Mucosa of descending colon (tissue), 3 donors: ENCODE measurements at regions not wholly inside any gene's neighbourhood (a gene's known extent, or its start where the extent isn't known, plus 50 kb on each side); places are given as distances from the start of the nearest gene placed in this dataset.

Source experiments
- ATAC-seq: fragments of 200-7000 bp; cut with Tn5 transposase; one replicate; pipeline ENCODE4 v1.9.1; 2020; ENCODE audit warnings: mild to moderate bottlenecking, moderate library complexity
- DNase-seq, 3 donors: peaks; one replicate each; pipeline ENCODE4 v3.0.0-alpha.2; 2020
- H3K36me3 ChIP-seq: fragments of 200-600 bp; one replicate; pipeline ENCODE4 v1.8.0; 2021; ENCODE audit warnings: low read depth, mild to moderate bottlenecking
- H3K4me1 ChIP-seq: fragments of 200-600 bp; one replicate; pipeline ENCODE4 v1.8.0; 2021; ENCODE audit warnings: low read depth, mild to moderate bottlenecking
- H3K4me3 ChIP-seq: fragments of 200-600 bp; one replicate; pipeline ENCODE4 v1.8.0; 2021; ENCODE audit warnings: mild to moderate bottlenecking
- H3K9me3 ChIP-seq: fragments of 200-600 bp; one replicate; pipeline ENCODE4 v1.8.0; 2021; ENCODE audit warnings: mild to moderate bottlenecking
- intact Hi-C, 2 donors: fragments of 100-400 bp; cut with DNase I in 1 of 2; cut with micrococcal nuclease in 1 of 2; formaldehyde crosslinking; loops; one replicate each; pipeline versions ENCODE4 v1.11.0 to v1.11.1; 2022; cut with DNase I, micrococcal nuclease
- TF ChIP-seq, protein P1 (sequence below): fragments of 200-600 bp; IDR thresholded peaks from one replicate; pipeline ENCODE4 v1.8.0; 2022; ENCODE audit warnings: antibody characterized with exemption, mild to moderate bottlenecking
- donor health status: DM: no; HTN: no; CAD: no; lungs with moderate emphysema.
- donor health status: DM: no; HTN: no; CAD: no.
- donor health status: DM: no; HTN: yes; CAD: no.

GRCh38 chr17:69801368-69801767 lies 273.7 kb upstream of the KCNJ16 start:
- Histone ChIP-seq H3K36me3 (no peaks in the 10 kb centered on the region), H3K4me3 (no peak overlapping the region), H3K9me3 (no peaks in the 10 kb centered on the region), H3K4me1 (no peaks in the 10 kb centered on the region)
- TF ChIP-seq, protein P1, sequence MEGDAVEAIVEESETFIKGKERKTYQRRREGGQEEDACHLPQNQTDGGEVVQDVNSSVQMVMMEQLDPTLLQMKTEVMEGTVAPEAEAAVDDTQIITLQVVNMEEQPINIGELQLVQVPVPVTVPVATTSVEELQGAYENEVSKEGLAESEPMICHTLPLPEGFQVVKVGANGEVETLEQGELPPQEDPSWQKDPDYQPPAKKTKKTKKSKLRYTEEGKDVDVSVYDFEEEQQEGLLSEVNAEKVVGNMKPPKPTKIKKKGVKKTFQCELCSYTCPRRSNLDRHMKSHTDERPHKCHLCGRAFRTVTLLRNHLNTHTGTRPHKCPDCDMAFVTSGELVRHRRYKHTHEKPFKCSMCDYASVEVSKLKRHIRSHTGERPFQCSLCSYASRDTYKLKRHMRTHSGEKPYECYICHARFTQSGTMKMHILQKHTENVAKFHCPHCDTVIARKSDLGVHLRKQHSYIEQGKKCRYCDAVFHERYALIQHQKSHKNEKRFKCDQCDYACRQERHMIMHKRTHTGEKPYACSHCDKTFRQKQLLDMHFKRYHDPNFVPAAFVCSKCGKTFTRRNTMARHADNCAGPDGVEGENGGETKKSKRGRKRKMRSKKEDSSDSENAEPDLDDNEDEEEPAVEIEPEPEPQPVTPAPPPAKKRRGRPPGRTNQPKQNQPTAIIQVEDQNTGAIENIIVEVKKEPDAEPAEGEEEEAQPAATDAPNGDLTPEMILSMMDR, result no peak
- intact Hi-C loops, result no loop called here
- ATAC-seq, result no peak
- no peak for DNase-seq

DNA sequence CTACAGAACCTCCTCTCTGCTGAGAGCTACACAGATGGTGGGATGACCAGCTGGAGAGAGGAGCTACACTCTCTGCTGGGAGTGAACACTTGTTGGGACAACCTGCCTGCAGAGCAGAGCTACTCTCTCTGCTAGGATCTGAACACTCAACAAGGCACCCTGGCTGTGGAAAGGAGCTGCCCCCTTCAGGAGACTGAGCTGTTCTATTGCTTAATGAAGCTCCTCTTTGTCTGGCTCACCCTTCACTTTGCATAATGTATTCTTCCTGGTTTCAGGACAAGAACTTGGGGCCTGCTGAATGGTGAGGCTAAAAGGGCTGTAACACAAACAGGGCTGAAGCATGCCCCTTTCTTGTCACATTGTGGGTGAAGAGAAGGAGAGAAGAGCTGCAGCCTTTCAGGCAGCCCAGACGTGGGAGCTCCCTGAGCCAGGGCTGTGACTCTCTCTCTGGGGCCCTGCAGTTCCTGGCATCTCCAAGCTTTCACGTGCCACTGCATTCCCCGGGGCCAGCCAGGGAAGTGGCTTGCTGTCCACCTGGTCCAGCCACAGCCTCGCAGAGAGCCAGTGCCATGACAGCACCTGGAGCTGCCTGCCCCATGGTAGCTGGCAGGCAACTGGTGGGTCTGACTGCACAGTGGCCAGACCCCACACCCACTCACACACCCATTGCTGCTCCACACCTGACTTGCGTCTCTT lies 272.8 kb upstream of the KCNJ16 start:
- ATAC-seq, result no peak
- intact Hi-C loops, result no loop called here
- H3K36me3 ChIP-seq, result no peaks in the 10 kb centered on the region

GRCh38 chr17:69809331-69809730 lies 265.7 kb upstream of the KCNJ16 start:
- no peak for ATAC-seq
- H3K4me1 ChIP-seq, result no peaks in the 10 kb centered on the region
- no peaks in the 10 kb centered on the region for H3K9me3 ChIP-seq
- intact Hi-C loops, result no loop called here
- H3K4me3 ChIP-seq, result no peak overlapping the region
- no peak for DNase-seq
- H3K36me3 ChIP-seq, result no peaks in the 10 kb centered on the region
- TF ChIP-seq, protein P1, result no peak

More for the DNA sequence above, 272.8 kb upstream of the KCNJ16 start:
- Histone ChIP-seq H3K9me3 (no peaks in the 10 kb centered on the region), H3K4me3 (no peak overlapping the region), H3K4me1 (no peaks in the 10 kb centered on the region)
- DNase-seq, result no peak
- TF ChIP-seq, protein P1, result no peak

DNA sequence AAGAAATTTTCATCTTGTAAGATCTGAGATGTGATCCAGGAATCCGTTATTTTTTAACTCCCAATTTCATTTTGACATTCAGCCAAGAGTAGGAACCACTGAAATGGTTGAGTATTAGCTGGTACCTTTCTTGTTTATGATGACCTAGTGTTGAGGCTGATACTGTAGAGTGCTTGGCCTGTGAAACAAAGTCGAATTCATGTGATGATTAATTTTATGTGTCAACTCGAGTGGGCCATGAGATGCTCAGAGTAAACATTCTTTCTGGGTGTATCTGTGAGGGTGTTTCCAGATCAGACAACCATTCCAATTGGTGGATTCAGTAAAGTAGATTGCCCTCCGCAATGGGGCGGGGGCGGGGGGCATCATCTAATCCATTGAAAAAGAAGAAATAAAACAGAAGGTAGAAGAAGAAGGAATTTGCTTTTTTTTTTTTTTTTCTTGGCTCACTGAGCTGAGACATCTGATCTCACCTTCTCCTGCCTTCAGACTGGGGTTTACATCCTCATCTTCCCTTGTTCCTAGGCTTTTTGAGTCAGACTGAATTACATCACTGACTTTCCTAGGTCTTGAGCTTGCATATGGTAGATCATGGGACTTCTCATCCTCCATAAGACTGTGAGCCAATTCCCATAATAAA lies 264.6 kb upstream of the KCNJ16 start:
- TF ChIP-seq, protein P1, result no peak
- ATAC-seq, result no peak

DNA sequence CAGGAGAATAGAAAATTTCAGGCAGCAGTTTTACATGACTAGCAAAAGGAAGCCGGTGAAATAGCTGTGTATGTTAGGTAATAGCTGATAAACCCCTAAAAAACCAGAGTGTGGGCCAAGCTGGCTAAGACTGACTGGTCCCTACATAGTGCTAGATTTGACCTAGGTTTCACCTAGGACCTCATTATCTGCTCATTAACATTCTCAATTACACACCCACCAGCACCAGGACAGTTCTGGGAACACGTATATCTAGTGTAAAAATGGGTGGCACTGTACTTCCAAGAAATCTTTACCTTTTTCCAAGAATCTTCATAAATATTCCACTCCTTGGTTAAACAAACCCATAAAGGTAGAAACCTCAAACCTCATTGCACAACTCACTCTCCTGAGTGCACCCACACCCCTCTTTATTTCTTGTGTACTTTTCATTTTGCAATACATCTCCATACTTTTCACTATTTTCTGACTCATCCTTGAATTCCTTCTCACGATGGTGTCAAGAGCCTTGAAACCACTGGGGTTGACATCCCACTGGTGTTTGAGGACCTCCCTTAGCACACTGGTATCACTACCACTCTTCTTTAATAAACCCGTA lies 262.7 kb upstream of the KCNJ16 start:
- Histone ChIP-seq H3K9me3 (no peaks in the 10 kb centered on the region), H3K4me1 (no peaks in the 10 kb centered on the region), H3K4me3 (no peak overlapping the region), H3K36me3 (no peaks in the 10 kb centered on the region)
- TF ChIP-seq, protein P1, result no peak
- DNase-seq (no peak), ATAC-seq (peak; percentile 24)
- intact Hi-C loops, result no loop called here

More for the DNA sequence above, 264.6 kb upstream of the KCNJ16 start:
- Histone ChIP-seq H3K4me3 (no peak overlapping the region), H3K9me3 (no peaks in the 10 kb centered on the region), H3K4me1 (no peaks in the 10 kb centered on the region), H3K36me3 (no peaks in the 10 kb centered on the region)
- intact Hi-C loops, result no loop called here
- DNase-seq, result no peak
